NCI-H446 treated with DMSO at 0.1 percent for 48 hours (cell line): ENCODE measurements at regions not wholly inside any gene's neighbourhood (a gene's known extent, or its start where the extent isn't known, plus 50 kb on each side); places are given as distances from the start of the nearest gene placed in this dataset.
"Not testable (repeated sequence)": the region's sequence is repeated elsewhere in the genome, so short reads cannot be mapped to it uniquely, and the experiment has no call there.

Experiments used
- DNase-seq: peaks from one replicate; lab custom pipeline; 2025; lab: John Stamatoyannopoulos, UW

DNA sequence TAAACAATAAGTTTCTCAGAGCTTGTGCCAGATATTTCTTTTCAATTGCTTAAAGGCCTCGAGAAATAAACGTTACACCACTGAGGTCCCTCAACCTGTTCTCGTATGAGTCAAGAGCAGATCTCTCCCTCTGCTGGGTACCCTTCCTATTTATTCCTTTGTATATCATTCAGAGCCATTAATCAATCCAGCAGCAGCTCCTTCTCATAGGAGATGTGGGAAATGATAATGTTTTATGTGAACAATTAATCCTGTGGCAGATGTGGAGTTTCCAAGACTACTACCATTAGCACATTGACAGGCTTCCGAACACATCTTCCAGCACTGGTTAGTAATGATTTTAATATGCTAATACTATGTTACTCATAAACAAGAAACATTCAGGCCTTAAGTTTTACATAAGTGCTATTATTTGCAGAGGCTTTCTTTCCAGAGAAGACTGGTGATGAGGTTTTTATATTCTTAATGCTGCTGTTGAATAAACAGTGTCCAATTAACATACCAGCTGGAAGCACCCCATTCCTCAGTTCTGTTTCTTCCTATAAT, 196.5 kb downstream of the ZNF608 start:
- no peak for DNase-seq

DNA sequence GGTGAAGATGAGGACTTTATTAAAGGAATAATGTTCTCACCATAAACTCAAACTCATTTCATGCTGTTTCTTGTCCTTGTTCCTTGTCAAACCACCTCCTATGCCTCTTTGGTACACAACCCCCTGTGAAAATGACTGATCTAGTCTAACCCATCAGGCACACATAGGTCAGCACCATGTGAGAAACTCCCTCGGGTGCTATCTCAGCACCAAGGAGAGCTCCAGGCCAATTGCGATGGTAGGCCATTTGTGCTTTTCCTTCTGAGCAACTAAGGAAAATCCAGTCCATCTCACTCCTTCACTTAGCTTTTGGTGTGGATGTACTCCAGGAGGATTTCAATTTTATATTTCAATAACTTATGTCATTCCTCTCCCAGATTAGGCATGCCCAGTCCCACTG, 199.8 kb downstream of the ZNF608 start:
- DNase-seq, result no peak

- DNase-seq, result no peak
Observed at GRCh38 chr5:124544366-124545055, 201.9 kb downstream of the ZNF608 start.

DNA sequence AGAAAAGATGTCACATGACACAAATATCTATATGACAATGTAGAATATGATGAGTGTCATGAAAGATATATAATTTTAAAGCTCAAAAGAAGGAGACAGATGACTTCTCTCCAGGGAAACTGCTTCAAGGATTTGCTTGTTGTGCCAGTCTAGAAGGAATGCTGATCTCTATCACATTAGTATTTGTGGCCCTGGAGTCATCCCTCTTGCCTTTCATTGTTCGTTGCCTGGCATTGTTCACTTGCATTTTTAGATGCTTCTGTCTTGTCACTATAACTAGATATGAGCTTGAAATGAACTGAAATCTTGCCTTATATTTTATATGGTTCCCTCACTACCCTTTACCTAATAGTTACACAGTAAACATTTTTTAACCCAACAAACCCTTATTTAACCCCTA, 207.5 kb downstream of the ZNF608 start:
- DNase-seq, result no peak

GRCh38 chr5:124538191-124538590, 208.2 kb downstream of the ZNF608 start:
- DNase-seq, result no peak

DNA sequence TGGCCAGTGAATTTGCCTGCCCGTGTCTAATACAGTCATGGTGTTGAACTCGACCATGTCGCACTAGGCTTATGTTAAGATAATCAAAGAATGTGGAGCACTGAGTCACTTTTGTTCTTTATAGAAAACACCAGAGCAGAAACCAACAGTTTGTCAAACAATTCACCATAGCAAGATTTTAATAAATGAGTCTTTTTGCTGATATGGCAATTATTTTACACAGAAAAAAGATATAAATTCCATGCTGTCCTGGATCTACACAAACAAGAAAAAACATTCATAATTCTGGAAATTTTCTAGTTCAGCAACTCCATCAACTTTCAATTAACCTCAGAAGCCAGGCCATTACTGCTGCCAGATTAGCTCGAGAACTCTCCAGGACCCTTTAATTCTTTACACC, 208.9 kb downstream of the ZNF608 start:
- no peak for DNase-seq

GRCh38 chr5:124537107-124537506, 209.3 kb downstream of the ZNF608 start:
- no peak for DNase-seq

GRCh38 chr5:124536333-124536732, 210.1 kb downstream of the ZNF608 start:
- DNase-seq, result no peak

- no peak for DNase-seq
Observed at GRCh38 chr5:124530916-124531315, 215.5 kb downstream of the ZNF608 start.

- DNase-seq, result no peak
Observed at GRCh38 chr5:124528838-124529237, 217.6 kb downstream of the ZNF608 start.

DNA sequence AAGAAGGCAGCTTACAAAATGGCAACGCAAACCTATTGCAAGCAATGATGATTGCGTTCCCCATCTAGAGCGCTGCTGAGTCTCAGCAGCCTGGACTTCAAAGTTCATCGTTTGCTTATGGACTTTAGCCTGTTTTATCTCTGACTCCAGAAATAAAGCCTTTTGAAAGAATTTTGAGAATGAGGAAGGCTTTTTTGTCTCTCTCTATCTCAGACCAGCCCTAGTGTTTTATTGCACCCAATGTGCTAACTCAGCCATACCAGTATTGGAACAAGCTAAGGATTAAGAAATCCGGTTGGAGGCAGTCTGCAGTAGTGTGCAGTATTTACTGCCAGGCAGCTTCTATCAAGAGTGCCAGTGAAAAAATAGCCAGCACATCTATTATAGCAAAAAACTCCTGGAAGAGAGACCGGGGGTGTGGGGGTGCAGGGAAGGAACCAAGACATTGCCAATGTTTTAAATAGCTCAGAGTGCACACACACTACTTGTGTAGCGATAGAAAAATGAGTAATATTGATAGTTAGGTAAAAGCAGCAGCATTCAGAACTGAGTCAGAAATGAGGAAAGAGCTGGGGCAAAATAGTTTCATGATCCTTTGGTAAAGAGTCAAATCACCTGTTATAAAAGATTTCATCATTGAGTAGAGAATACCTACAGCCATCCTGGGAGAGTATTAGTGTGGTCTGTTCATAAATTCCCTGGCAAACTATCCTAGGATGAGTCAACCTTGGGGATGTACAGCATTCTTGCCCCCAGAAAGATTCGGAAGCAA, 219.0 kb downstream of the ZNF608 start:
- no peak for DNase-seq

DNA sequence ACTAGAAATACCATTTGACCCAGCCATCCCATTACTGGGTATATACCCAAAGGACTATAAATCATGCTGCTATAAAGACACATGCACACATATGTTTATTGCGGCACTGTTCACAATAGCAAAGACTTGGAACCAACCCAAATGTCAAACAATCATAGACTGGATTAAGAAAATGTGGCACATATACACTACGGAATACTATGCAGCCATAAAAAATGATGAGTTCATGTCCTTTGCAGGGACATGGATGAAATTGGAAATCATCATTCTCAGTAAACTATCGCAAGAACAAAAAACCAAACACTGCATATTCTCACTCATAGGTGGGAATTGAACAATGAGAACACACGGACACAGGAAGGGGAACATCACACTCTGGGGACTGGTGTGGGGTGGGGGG, 220.4 kb downstream of the ZNF608 start:
- DNase-seq, result not testable (repeated sequence)

- no peak for DNase-seq
Observed at GRCh38 chr5:124524552-124525232, 221.7 kb downstream of the ZNF608 start.

- DNase-seq, result no peak
Observed at GRCh38 chr5:124523897-124524296, 222.5 kb downstream of the ZNF608 start.

DNA sequence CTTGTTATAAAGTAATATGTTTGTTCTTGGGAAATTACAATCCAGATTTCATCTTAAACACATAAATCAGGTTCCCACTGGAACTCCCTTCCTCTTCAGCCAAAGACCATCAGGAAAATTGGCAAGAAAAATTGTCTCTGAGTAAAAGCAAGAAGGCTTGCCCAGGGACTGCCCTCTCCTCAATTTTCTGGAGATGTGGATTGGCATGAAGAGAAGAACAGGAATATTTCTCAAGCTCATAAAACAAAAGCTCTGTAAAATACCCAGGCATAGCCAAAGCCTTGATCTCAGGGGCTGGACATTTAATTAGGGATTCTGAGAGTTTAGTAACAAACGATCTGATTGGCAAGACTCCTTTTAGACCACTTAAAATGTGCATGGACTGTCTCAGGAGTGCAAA, 223.4 kb downstream of the ZNF608 start:
- no peak for DNase-seq

DNA sequence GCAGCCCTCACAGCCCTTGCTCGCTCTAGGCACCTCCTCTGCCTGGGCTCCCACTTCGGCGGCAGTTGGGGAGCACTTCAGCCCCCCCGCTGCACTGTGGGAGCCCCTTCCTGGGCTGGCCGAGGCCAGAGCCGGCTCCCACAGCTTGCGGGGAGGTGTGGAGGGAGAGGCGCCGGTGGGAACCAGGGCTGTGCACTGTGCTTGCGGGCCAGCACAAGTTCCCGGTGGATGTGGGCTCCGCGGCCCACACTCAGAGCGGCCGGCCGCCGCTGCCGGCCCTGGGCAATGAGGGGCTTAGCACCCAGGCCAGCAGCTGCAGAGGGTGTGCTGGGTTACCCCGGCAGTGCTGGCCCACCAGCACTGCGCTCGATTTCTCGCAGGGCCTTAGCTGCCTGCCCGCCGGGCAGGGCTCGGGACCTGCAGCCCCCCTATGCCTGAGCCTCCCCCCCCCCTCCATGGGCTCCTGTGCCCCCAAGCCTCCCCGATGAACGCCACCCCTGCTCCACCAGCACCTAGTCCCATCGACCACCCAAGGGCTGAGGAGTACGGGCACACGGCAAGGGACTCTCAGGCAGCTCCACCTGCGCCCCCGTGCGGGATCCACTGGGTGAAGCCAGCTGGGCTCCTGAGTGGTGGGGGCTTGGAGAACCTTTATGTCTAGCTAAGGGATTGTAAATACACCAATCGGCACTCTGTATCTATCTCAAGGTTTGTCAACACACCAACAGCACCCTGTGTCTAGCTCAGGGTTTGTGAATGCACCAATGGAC, 224.8 kb downstream of the ZNF608 start:
- no peak for DNase-seq

DNA sequence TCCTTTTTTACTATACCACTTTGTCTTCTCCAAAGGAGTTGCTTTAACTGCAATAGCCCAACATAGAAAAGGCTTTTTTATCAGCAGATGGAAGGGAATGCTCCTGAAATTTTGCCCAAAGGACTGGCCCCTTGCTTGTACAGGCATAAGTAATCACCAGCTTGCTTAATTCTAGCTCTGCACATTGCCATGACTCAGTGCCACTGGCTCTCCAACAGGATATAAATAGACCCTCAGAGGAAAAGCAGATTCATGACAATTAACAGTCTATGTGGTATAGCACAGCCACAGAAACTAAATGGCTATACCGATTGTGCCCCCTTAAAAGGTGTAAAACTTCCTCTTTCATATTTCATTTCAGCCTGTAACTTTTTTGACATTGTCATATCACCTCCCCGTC, 227.0 kb downstream of the ZNF608 start:
- DNase-seq, result peak; percentile 84

- no peak for DNase-seq
Observed at GRCh38 chr5:124516567-124516966, 229.9 kb downstream of the ZNF608 start.

DNA sequence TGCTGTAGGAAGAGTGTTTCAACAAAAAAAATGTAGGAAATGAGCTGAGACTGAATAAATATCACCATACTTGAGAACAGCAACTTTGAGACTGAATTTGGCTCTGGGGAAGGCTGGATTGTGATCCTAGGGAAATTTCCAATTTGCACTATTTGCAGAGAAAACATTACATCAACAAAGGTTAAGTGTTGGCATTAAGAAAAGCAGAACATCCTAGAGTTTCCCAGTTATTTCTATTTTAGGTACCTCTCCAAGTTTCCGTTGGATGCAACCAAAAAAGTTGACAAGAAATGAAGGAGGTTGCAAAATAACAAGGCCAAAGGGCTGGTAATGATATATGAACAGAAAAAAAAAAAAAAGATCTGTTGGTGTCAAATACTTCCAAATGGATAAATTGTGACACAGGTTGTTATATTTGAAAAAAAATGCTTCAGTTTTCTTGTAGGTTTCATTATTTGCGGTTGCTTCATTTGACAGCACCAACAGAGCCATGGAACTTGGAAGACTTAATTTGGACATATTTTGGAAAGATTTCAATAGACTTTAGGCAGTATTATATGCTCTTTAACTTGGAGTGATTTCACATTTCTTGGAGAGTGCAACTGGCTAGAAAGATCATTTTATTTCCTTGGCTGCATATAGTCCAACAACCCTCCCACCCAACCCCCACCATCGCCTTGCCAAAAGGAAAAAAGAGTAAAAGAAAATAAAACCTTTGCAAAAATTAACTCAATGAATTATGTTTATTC, 230.8 kb downstream of the ZNF608 start:
- peak; percentile 53 for DNase-seq

DNA sequence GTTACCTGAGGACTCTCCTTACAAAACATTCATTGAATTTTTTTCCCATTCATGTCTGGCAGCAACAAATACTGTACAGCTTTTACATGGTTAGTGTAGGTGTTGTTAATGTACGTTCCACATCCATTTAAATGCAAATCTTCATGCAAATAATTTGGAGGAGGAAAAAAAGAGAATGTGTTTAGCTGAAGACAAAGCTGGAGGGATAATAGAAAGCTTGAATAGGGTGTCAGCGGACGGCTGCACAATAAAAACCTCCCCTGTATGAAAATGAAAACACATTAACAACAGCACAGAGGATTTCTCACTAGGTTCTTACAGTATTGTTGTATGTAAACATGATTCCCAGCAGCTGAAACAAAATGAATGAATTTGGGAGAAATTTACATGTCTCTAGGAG, 231.5 kb downstream of the ZNF608 start:
- DNase-seq, result no peak

DNA sequence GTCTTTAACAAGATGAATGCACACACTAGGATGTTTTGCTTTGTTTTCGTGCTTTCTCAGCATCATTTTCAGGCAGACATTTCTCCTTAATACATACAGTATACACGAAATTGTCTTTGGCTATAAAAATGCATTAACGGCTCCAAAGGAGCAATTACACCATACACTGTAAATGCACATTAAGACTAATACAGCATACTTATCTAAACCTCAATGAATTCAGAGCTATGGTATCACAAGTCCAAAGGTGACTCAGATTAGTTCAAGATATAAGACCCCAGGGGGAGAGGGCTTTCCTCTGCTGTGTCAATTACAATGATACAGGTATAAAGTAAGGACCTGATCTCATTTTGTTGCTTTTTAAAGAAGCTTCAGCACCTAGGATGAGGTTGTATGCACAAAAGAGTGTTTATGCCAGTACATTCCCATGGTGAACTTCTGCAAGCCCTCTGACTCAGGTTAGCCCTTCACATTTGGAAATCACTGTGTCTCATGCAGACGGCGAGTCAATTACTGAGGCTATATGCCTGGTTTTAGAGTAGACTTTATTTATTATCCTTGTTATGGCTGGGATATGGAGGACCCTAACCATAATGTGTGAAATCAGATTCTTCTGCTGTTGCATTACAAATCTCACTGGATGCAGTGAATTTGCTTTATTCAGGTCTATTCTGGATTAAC, 233.3 kb downstream of the ZNF608 start:
- DNase-seq, result no peak
